ENCODE measurements at regions not wholly inside any gene's neighbourhood (a gene's known extent, or its start where the extent isn't known, plus 50 kb on each side); places are given as distances from the start of the nearest gene placed in this dataset.

DNA sequence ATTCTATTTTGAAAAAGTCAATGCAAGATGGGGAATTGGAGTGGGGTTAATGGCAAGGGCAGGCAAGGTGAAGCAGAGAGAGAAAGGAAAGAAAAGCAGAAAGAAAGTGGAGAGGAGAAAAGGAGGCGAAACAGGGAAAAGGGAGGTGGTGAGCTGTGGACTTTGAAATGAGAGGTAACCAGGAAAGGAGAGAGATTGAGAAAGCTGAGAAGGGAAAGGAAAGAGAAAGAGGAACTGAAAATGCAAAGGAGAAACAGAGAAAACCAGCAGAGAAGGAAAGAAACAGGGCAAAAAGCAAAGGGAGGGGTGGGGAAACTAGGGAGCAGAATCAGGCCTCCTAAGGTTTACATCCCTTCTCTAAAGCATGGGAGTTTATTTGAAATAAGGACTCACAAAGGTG is 72.5 kb upstream of the TPK1 start:
- H3K27ac ChIP-seq, result no peak overlapping the region
- H3K9me3 ChIP-seq, result no peaks in the 10 kb centered on the region
- no peak overlapping the region for H3K4me3 ChIP-seq (ENCODE audit: low read depth in 1 of 2, low read length in 1 of 2)
- H3K36me3 ChIP-seq, result no peaks in the 10 kb centered on the region
- TF ChIP-seq, protein P1, sequence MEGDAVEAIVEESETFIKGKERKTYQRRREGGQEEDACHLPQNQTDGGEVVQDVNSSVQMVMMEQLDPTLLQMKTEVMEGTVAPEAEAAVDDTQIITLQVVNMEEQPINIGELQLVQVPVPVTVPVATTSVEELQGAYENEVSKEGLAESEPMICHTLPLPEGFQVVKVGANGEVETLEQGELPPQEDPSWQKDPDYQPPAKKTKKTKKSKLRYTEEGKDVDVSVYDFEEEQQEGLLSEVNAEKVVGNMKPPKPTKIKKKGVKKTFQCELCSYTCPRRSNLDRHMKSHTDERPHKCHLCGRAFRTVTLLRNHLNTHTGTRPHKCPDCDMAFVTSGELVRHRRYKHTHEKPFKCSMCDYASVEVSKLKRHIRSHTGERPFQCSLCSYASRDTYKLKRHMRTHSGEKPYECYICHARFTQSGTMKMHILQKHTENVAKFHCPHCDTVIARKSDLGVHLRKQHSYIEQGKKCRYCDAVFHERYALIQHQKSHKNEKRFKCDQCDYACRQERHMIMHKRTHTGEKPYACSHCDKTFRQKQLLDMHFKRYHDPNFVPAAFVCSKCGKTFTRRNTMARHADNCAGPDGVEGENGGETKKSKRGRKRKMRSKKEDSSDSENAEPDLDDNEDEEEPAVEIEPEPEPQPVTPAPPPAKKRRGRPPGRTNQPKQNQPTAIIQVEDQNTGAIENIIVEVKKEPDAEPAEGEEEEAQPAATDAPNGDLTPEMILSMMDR (IDR thresholded peaks at IDR 0.05), result no peak
- H3K4me1 ChIP-seq (ENCODE audit: control insufficient read depth in 1 of 2, insufficient read depth in 1 of 2, low read depth in 1 of 2, low read length in 1 of 2), result no peaks in the 10 kb centered on the region
- H3K27me3 ChIP-seq, result no peaks in the 10 kb centered on the region

DNA sequence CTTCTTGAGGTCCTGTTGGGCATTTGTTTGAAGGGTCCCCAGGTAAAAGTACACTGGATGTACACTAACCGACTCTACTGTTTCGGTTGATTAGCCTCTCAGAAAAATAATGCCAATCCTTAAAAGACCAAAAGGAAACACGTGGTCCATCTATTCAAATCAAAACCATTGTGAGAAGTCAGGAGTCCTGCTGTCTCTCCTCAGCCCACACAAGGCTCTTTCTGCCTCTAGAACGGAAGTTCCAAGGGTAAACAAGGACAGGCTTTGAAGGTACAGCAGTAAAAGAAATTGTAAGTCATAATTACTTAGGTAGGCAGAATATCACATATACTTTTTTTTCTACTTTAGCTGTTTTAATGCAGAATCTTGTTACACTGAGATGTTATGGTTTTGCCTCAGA is 71.7 kb upstream of the TPK1 start:
- Histone ChIP-seq H3K36me3 (no peaks in the 10 kb centered on the region), H3K27ac (no peak overlapping the region), H3K4me3 (ENCODE audit: low read depth in 1 of 2, low read length in 1 of 2) (no peak overlapping the region), H3K27me3 (no peaks in the 10 kb centered on the region), H3K4me1 (ENCODE audit: control insufficient read depth in 1 of 2, insufficient read depth in 1 of 2, low read depth in 1 of 2, low read length in 1 of 2) (no peaks in the 10 kb centered on the region), H3K9me3 (no peaks in the 10 kb centered on the region)
- TF ChIP-seq, protein P1 (IDR thresholded peaks at IDR 0.05), result no peak

DNA sequence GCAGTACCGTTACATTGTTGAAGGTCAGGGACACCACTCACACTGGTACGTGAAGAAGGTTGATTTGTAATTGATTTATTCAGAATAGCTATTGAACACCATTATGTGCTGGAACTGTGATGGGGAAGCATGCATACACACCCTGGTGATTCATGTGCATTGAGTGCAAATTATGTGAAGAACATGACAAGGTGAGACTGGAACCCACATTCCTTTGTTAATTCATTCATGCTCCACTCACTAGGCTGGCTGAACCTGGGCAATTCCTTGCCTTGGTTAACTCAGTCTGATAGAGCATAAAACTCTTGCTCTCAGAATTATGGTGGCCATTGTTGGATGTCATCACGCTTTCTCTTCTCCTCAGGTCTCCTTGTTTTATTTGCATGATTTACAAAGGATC is 67.3 kb upstream of the TPK1 start:
- Histone ChIP-seq H3K9me3 (no peaks in the 10 kb centered on the region), H3K4me3 (ENCODE audit: low read depth in 1 of 2, low read length in 1 of 2) (no peak overlapping the region), H3K36me3 (no peaks in the 10 kb centered on the region), H3K27ac (no peak overlapping the region), H3K4me1 (ENCODE audit: control insufficient read depth in 1 of 2, insufficient read depth in 1 of 2, low read depth in 1 of 2, low read length in 1 of 2) (no peaks in the 10 kb centered on the region), H3K27me3 (no peaks in the 10 kb centered on the region)
- TF ChIP-seq, protein P1 (IDR thresholded peaks at IDR 0.05), result no peak

DNA sequence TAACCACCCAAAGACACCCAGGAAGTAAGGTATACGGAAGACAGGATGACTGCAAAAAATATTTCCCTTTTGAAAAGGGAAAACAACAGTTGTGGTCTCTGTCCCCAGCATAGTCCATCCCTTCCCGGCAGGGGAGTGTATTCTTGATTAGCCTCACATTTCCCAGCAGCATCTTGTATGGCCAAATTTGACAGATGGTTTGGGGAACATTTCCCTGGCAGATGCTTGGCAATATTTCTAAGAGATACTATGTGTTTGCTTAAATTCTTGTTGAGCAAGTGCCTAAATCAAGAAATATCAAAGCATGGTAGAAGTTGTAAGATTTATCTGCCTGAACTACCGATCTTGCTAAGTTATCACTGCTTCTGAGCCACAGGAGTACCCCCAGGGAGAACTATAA is 56.9 kb upstream of the TPK1 start:
- H3K36me3 ChIP-seq, result no peaks in the 10 kb centered on the region
- H3K4me1 ChIP-seq (ENCODE audit: control insufficient read depth in 1 of 2, insufficient read depth in 1 of 2, low read depth in 1 of 2, low read length in 1 of 2), result no peaks in the 10 kb centered on the region
- no peaks in the 10 kb centered on the region for H3K27me3 ChIP-seq
- no peak overlapping the region for H3K4me3 ChIP-seq (ENCODE audit: low read depth in 1 of 2, low read length in 1 of 2)
- no peak overlapping the region for H3K27ac ChIP-seq
- no peaks in the 10 kb centered on the region for H3K9me3 ChIP-seq
- TF ChIP-seq, protein P1 (IDR thresholded peaks at IDR 0.05), result no peak

All from neutrophil (primary cell).